Panc1 (cell line): ENCODE measurements at regions not wholly inside any gene's neighbourhood (a gene's known extent, or its start where the extent isn't known, plus 50 kb on each side); places are given as distances from the start of the nearest gene placed in this dataset.

Experiments used
- ATAC-seq: fragments of 200-7000 bp; cut with Tn5 transposase; 2 replicates; pipeline ENCODE4 v1.9.1; 2020; ENCODE audit warnings: mild to moderate bottlenecking, moderate library complexity
- BruUV-seq: library from RNA; stranded (reverse); fragments of 400-500 nt; replicated peaks from 2 replicates; lab custom pipeline; 2021; lab: Mats Ljungman, UMichigan
- CTCF ChIA-PET: fragments of 300-600 bp; sonication (Branson Sonifier 250); formaldehyde crosslinking; loops from one replicate; lab custom pipeline; 2022; ENCODE audit warnings: antibody characterized with exemption; lab: Charles Lee
- POLR2A ChIA-PET: fragments of 300-600 bp; sonication (Branson Sonifier 250); formaldehyde crosslinking; loops from one replicate; lab custom pipeline; 2022; ENCODE audit warnings: antibody characterized with exemption; lab: Charles Lee
- DNase-seq: peaks from one replicate; pipeline ENCODE4 v3.0.0-alpha.2; 2010; ENCODE audit warnings: low read depth, low spot score
- H3K27ac ChIP-seq: 2 replicates; pipeline ENCODE4 v1.5.1; 2011; ENCODE audit warnings: mild to moderate bottlenecking, low read length, inconsistent platforms
- H3K27me3 ChIP-seq: fragments of 200-500 bp; sonication (Bioruptor generic); 2 replicates; pipeline ENCODE4 v1.6.0; 2014; ENCODE audit warnings: low read length, inconsistent platforms; ENCODE audit not compliant: control insufficient read depth, insufficient read depth
- H3K36me3 ChIP-seq: fragments of 200-500 bp; sonication (Bioruptor generic); 2 replicates; pipeline ENCODE4 v1.5.1; 2014; ENCODE audit warnings: inconsistent platforms, mild to moderate bottlenecking, low read length, moderate library complexity; ENCODE audit not compliant: control insufficient read depth, insufficient read depth
- H3K4me1 ChIP-seq: 2 replicates; pipeline ENCODE4 v1.5.1; 2011; ENCODE audit warnings: inconsistent platforms, mild to moderate bottlenecking, low read length, moderate library complexity; ENCODE audit not compliant: control insufficient read depth, insufficient read depth
- H3K4me3 ChIP-seq, 2 experiments: 2 replicates each; pipeline ENCODE4 v1.5.1; 2011 to 2012; ENCODE audit warnings: low read depth in 2 of 2, low read length in 2 of 2, mild to moderate bottlenecking in 2 of 2, inconsistent platforms in 1 of 2, moderate library complexity in 1 of 2
- H3K9me3 ChIP-seq: fragments of 200-500 bp; sonication (Bioruptor generic); 2 replicates; pipeline ENCODE4 v1.5.1; 2014; ENCODE audit warnings: low read depth, mild to moderate bottlenecking, inconsistent platforms, low read length, moderate library complexity; ENCODE audit not compliant: control insufficient read depth, insufficient read depth
- POLR2AphosphoS5 ChIP-seq: IDR thresholded peaks from 2 replicates; pipeline ENCODE4 v1.6.1; 2012; ENCODE audit warnings: mild to moderate bottlenecking, low read depth, low read length, moderate library complexity
- SIN3A ChIP-seq: IDR thresholded peaks from 2 replicates; pipeline ENCODE4 v1.6.1; 2012; ENCODE audit warnings: low read depth, mild to moderate bottlenecking, low read length, moderate library complexity, borderline replicate concordance; ENCODE audit not compliant: insufficient read depth
- TCF7L2 ChIP-seq: IDR thresholded peaks from 2 replicates; pipeline ENCODE4 v1.6.1; 2011; ENCODE audit warnings: mild to moderate bottlenecking, low read depth, low read length, inconsistent platforms
- in situ Hi-C: cut with HindIII; loops from 2 replicates; pipeline ENCODE4 v1.10.0; 2016; ENCODE audit warnings: low sequenced_read_pairs, low pct_unique_long_range_greater_than_20kb
- intact Hi-C: fragments of 100-400 bp; cut with micrococcal nuclease; formaldehyde crosslinking; loops from one replicate; pipeline ENCODE4 v1.10.0; 2022; ENCODE audit not compliant: unreplicated experiment
- TF ChIP-seq, protein P1 (sequence below), 2 experiments: IDR thresholded peaks; 2 replicates each; pipeline ENCODE4 v1.6.1; 2011 to 2012; ENCODE audit warnings: low read depth in 2 of 2, control low read depth in 1 of 2, low read length in 1 of 2, mild to moderate bottlenecking in 1 of 2, moderate library complexity in 1 of 2; ENCODE audit not compliant: insufficient read depth in 1 of 2
- TF ChIP-seq, protein P2 (sequence below): fragments of 450-650 bp; IDR thresholded peaks from 2 replicates; pipeline ENCODE4 v1.5.1; 2017; ENCODE audit warnings: mild to moderate bottlenecking

DNA sequence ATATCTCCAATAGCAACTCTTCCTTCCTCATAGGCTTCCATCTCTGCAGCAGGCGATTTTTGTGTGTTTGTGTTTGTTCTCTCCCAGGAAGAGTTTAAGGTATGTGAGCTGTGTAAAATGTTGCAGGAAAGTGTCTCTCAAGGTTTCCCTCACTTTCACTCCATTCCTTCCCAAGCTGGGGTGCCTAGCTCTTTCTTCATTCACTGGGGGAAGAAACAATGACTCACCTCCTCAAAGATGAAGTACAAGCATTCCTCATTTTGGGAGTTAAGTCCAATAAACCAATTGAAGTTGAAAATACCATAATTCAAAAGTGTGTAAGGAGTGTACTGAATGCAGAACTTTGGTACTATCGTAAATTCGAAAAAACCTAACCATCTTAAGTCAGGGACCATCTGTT lies 422.7 kb upstream of the CFAP20DC start:
- intact Hi-C loops = no loop called here
- Histone ChIP-seq H3K27me3 (no peaks in the 10 kb centered on the region), H3K9me3 (no peaks in the 10 kb centered on the region), H3K36me3 (no peaks in the 10 kb centered on the region), H3K4me3 (no peak overlapping the region), H3K27ac (no peak overlapping the region), H3K4me1 (no peaks in the 10 kb centered on the region)
- no TSS peak for BruUV-seq
- DNase-seq = no peak
- ATAC-seq = no peak
- CTCF ChIA-PET = no interaction called here
- in situ Hi-C loops = no loop called here
- TF ChIP-seq TCF7L2 = no peak
- TF ChIP-seq, protein P1, sequence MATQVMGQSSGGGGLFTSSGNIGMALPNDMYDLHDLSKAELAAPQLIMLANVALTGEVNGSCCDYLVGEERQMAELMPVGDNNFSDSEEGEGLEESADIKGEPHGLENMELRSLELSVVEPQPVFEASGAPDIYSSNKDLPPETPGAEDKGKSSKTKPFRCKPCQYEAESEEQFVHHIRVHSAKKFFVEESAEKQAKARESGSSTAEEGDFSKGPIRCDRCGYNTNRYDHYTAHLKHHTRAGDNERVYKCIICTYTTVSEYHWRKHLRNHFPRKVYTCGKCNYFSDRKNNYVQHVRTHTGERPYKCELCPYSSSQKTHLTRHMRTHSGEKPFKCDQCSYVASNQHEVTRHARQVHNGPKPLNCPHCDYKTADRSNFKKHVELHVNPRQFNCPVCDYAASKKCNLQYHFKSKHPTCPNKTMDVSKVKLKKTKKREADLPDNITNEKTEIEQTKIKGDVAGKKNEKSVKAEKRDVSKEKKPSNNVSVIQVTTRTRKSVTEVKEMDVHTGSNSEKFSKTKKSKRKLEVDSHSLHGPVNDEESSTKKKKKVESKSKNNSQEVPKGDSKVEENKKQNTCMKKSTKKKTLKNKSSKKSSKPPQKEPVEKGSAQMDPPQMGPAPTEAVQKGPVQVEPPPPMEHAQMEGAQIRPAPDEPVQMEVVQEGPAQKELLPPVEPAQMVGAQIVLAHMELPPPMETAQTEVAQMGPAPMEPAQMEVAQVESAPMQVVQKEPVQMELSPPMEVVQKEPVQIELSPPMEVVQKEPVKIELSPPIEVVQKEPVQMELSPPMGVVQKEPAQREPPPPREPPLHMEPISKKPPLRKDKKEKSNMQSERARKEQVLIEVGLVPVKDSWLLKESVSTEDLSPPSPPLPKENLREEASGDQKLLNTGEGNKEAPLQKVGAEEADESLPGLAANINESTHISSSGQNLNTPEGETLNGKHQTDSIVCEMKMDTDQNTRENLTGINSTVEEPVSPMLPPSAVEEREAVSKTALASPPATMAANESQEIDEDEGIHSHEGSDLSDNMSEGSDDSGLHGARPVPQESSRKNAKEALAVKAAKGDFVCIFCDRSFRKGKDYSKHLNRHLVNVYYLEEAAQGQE (IDR thresholded peaks at IDR 0.05; ENCODE audit: insufficient read depth in 1 of 2, low read depth in 2 of 2, low read length in 1 of 2) = no peak
- TF ChIP-seq POLR2AphosphoS5 = no peak
- TF ChIP-seq SIN3A = no peak
- TF ChIP-seq, protein P2, sequence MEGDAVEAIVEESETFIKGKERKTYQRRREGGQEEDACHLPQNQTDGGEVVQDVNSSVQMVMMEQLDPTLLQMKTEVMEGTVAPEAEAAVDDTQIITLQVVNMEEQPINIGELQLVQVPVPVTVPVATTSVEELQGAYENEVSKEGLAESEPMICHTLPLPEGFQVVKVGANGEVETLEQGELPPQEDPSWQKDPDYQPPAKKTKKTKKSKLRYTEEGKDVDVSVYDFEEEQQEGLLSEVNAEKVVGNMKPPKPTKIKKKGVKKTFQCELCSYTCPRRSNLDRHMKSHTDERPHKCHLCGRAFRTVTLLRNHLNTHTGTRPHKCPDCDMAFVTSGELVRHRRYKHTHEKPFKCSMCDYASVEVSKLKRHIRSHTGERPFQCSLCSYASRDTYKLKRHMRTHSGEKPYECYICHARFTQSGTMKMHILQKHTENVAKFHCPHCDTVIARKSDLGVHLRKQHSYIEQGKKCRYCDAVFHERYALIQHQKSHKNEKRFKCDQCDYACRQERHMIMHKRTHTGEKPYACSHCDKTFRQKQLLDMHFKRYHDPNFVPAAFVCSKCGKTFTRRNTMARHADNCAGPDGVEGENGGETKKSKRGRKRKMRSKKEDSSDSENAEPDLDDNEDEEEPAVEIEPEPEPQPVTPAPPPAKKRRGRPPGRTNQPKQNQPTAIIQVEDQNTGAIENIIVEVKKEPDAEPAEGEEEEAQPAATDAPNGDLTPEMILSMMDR = no peak
- POLR2A ChIA-PET = no interaction called here

DNA sequence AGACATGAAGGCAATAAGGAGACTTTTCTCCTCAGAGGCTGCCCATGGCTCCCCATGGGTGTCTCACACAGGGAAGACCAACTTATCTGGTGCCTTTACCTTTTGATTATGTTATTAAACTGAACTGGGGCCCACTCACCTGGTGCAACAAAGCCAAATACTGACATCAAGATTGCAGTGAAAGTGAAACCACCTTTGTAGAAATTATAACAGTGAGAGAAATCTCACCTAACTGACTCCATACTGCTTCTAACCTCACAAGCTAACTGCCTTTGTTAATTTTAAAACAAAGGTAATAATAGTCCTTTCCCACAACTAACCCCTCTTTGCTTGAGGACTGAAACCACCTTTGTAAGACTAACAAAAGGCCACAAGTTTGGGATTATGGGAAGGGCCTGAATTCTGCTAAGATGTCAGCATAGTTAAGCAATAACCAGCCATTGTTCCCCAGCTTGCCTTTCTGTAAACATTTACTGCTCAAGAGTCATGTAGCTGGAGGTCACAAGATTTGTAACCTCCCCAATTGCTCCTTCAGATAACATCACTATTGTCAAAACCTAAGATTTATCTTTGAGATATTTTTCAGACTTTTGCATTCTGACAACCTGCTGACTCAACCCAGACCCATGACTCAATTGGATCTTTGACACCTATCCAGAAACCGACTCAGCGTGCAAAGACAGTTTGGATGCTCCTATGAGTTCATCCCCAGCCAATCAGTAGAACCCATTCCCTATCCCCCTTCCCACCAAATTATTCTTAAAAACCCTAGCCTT lies 420.3 kb upstream of the CFAP20DC start:
- Histone ChIP-seq H3K4me1 (no peaks in the 10 kb centered on the region), H3K27me3 (no peaks in the 10 kb centered on the region), H3K9me3 (no peaks in the 10 kb centered on the region), H3K27ac (no peak overlapping the region), H3K4me3 (no peak overlapping the region), H3K36me3 (no peaks in the 10 kb centered on the region)
- POLR2A ChIA-PET = no interaction called here
- no peak for ATAC-seq
- CTCF ChIA-PET = interaction anchor here (0.7 kb wide), 1 partner anchor 348 kb away, joined by 3 read pairs; no protein-coding TSS in a partner anchor
- intact Hi-C loops = no loop called here
- TF ChIP-seq TCF7L2 = no peak
- TF ChIP-seq POLR2AphosphoS5 = no peak
- TF ChIP-seq SIN3A = no peak
- TF ChIP-seq, protein P2 = no peak
- TF ChIP-seq, protein P1 (IDR thresholded peaks at IDR 0.05; ENCODE audit: insufficient read depth in 1 of 2, low read depth in 2 of 2, low read length in 1 of 2) = no peak
- no peak for DNase-seq
- BruUV-seq = no TSS peak
- in situ Hi-C loops = no loop called here
